Nephron (organoid): ENCODE measurements at regions not wholly inside any gene's neighbourhood (a gene's known extent, or its start where the extent isn't known, plus 50 kb on each side); places are given as distances from the start of the nearest gene placed in this dataset.

Experiments used
- H3K27ac Mint-ChIP-seq, 3 experiments: 2 replicates each; pipeline ENCODE4 v1.8.0; 2020; ENCODE audit warnings: mixed read lengths in 3 of 3, mild to moderate bottlenecking in 2 of 3, moderate library complexity in 1 of 3
- H3K27me3 Mint-ChIP-seq: 2 replicates; pipeline ENCODE4 v1.8.0; 2021; ENCODE audit warnings: low read depth, mild to moderate bottlenecking, moderate library complexity, mixed read lengths
- H3K36me3 Mint-ChIP-seq: 2 replicates; pipeline ENCODE4 v1.8.0; 2020; ENCODE audit warnings: low read depth, mixed read lengths
- H3K4me1 Mint-ChIP-seq: 2 replicates; pipeline ENCODE4 v1.8.0; 2020; ENCODE audit warnings: mixed read lengths
- H3K4me3 Mint-ChIP-seq, 3 experiments: 2 replicates each; pipeline ENCODE4 v1.8.0; 2020; ENCODE audit warnings: mild to moderate bottlenecking in 3 of 3, mixed read lengths in 3 of 3, moderate library complexity in 2 of 3
- H3K9me3 Mint-ChIP-seq: 2 replicates; pipeline ENCODE4 v1.8.0; 2020; ENCODE audit warnings: mixed read lengths
- TF ChIP-seq, protein P1 (sequence below), 3 experiments: fragments of 200-600 bp; sonication (generic); IDR thresholded peaks; one replicate each; pipeline ENCODE4 v1.5.0; 2021; ENCODE audit warnings: antibody characterized with exemption in 3 of 3; ENCODE audit not compliant: unreplicated experiment in 3 of 3

DNA sequence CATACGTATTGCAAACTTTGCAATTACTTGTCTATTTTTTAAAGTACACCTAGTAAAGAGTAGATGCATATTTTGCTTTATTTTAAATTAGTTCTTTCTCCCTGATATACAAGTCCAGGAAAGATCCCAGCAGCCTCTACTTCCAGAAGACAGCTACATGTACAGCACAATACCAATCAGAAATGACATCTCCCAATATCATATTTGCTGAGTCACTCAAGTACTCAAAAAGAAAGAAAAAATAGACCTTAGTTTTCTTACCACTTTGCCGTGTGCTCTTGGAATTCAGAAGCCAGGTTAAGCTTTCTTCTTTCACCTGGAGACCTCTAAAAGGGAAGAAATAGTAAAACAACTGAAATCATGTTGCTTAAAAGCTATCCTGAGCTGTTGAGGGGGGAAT, 412.6 kb upstream of the RUNX1 start:
- Mint-ChIP-seq H3K27me3 (peaks cover 3% of the 10 kb centered on the region), H3K4me1 (no peaks in the 10 kb centered on the region), H3K4me3 (no peak overlapping the region), H3K9me3 (peaks cover 4% of the 10 kb centered on the region), H3K36me3 (no peaks in the 10 kb centered on the region), H3K27ac (no peak overlapping the region)
- TF ChIP-seq, protein P1, sequence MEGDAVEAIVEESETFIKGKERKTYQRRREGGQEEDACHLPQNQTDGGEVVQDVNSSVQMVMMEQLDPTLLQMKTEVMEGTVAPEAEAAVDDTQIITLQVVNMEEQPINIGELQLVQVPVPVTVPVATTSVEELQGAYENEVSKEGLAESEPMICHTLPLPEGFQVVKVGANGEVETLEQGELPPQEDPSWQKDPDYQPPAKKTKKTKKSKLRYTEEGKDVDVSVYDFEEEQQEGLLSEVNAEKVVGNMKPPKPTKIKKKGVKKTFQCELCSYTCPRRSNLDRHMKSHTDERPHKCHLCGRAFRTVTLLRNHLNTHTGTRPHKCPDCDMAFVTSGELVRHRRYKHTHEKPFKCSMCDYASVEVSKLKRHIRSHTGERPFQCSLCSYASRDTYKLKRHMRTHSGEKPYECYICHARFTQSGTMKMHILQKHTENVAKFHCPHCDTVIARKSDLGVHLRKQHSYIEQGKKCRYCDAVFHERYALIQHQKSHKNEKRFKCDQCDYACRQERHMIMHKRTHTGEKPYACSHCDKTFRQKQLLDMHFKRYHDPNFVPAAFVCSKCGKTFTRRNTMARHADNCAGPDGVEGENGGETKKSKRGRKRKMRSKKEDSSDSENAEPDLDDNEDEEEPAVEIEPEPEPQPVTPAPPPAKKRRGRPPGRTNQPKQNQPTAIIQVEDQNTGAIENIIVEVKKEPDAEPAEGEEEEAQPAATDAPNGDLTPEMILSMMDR (IDR thresholded peaks at IDR 0.05; ENCODE audit: unreplicated experiment in 3 of 3) = no peak

DNA sequence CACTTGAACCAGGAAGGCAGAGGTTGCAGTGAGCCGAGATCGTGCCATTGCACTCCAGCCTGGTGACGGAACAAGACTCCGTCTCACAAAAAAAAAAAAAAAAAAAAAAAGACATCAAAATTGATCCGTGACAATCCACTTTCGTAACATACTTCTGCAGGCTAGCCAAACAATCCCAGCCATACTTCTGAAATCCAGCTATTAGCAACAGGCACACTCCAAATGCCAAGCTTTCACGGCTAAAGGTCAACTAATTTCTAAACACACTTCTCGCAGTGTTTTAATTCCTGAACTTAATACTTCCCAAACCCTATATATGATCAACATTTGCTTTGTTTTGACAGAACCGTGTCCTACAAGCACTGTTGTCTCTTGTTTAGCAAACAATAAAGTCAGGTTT, 411.3 kb upstream of the RUNX1 start:
- Mint-ChIP-seq H3K4me3 (no peak overlapping the region), H3K4me1 (no peaks in the 10 kb centered on the region), H3K9me3 (peaks cover 4% of the 10 kb centered on the region), H3K36me3 (no peaks in the 10 kb centered on the region), H3K27ac (no peak overlapping the region), H3K27me3 (peaks cover 3% of the 10 kb centered on the region)
- TF ChIP-seq, protein P1 (IDR thresholded peaks at IDR 0.05; ENCODE audit: unreplicated experiment in 3 of 3) = no peak

DNA sequence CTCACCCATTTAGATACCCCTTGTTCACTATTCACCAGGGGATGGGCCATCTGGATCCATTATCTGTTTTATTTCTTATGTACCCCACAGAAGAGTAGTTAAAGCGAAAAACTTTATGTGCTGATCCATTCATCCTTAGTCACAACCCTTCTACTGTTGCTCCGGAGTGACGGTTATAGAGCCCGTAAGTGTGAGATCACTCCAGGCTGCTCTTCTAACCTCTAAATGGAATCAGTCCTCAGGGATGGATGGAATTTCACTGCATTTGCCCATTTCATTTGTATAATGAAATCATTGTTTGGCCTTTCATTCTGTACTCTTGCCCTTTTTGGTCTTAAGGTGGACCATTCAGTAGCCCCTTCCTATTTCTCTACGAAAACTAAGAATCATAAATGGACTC, 409.3 kb upstream of the RUNX1 start:
- TF ChIP-seq, protein P1 (IDR thresholded peaks at IDR 0.05; ENCODE audit: unreplicated experiment in 3 of 3) = no peak
- H3K9me3 Mint-ChIP-seq = no peaks in the 10 kb centered on the region
- H3K27ac Mint-ChIP-seq = no peak overlapping the region
- no peak overlapping the region for H3K4me3 Mint-ChIP-seq
- H3K36me3 Mint-ChIP-seq = no peaks in the 10 kb centered on the region
- peaks cover 3% of the 10 kb centered on the region for H3K27me3 Mint-ChIP-seq
- H3K4me1 Mint-ChIP-seq = no peaks in the 10 kb centered on the region

DNA sequence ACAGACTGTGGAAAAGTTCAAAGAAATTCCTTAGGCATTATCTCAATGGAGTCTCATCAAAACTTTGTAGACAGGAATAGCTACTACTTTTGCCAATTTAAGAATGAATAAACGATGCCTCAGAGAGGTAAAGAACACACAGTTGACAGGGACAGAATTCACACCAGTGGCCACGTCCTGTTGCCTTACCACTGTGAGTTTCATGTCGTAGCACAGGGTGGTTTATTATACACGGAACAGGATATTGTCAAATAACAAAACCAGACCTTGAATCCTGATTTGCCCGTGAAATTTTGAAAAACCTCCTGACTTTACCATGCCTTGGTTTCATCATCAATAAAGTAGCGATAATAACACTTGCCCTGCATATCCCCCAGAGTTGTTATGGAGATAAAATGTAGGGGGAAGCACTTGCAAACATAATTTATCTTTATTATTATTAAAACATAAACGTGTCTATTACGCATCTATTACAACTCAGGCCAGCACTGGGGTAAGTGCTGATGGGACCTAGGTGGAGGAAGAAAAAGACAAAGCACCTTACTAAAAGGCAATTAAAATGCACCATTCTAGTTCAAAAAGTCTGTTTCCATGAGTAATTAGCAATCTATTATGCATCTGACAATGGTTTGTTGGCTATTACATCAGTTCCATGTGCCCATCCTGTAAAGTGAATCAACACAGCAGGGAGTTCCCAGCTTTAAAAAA, 408.1 kb upstream of the RUNX1 start:
- TF ChIP-seq, protein P1 (IDR thresholded peaks at IDR 0.05; ENCODE audit: unreplicated experiment in 3 of 3) = no peak
- Mint-ChIP-seq H3K9me3 (peaks cover 1% of the 10 kb centered on the region), H3K36me3 (no peaks in the 10 kb centered on the region), H3K4me1 (no peaks in the 10 kb centered on the region), H3K4me3 (no peak overlapping the region), H3K27me3 (peaks cover 3% of the 10 kb centered on the region), H3K27ac (no peak overlapping the region)

DNA sequence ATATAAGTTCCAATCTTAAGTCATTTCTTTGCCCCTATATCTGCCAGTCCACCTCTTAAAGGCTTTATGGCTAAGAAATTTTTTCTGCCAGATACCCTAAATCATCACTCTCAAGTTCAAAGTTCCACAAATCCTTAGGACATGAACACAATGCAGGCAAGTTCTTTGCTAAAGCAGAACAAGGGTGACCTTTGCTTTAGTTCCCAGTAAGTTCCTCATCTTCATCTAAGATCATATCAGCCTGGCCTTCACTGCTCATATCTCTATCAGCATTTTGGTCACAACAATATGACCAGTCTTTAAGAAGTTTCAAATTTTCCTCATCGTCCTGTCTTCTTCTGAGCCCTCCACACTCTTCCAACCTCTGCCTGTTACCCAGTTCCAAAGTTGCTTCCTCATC, 402.2 kb upstream of the RUNX1 start:
- Mint-ChIP-seq H3K4me1 (peaks cover 7% of the 10 kb centered on the region), H3K9me3 (peaks cover 26% of the 10 kb centered on the region), H3K27ac (no peak overlapping the region), H3K4me3 (no peak overlapping the region), H3K27me3 (no peaks in the 10 kb centered on the region), H3K36me3 (peaks cover 7% of the 10 kb centered on the region)
- TF ChIP-seq, protein P1 (IDR thresholded peaks at IDR 0.05; ENCODE audit: unreplicated experiment in 3 of 3) = no peak

DNA sequence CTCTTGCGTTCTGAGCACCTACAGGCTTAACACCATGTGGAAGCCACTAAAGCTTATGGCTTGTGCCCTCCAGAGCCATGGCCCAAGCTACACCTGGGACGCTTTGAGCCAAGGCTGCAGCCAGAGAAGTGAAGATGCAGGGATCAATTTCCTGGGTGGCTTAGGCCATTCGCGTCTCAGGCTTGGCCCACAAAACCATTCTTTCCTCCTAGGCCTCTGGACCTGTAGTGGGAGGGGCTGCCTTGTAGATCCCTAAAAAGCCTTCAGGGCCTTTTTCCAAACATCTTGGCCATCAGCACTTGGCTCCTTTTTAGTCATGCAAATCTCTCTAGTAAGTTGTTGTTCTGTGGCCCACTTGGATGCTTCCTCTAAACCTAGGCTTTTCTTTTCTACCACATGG, 401.7 kb upstream of the RUNX1 start:
- TF ChIP-seq, protein P1 (IDR thresholded peaks at IDR 0.05; ENCODE audit: unreplicated experiment in 3 of 3) = no peak
- Mint-ChIP-seq H3K4me1 (peaks cover 7% of the 10 kb centered on the region), H3K9me3 (peaks cover 26% of the 10 kb centered on the region), H3K36me3 (peaks cover 7% of the 10 kb centered on the region), H3K27me3 (no peaks in the 10 kb centered on the region), H3K27ac (no peak overlapping the region), H3K4me3 (no peak overlapping the region)
